Activated naive CD8-positive, alpha-beta T cell treated with anti-CD3 and anti-CD28 coated beads, Interleukin-2, amount 10 ng/mL, durations not matched to agents 7 days and 5 days (primary cell): ENCODE measurements at regions not wholly inside any gene's neighbourhood (a gene's known extent, or its start where the extent isn't known, plus 50 kb on each side); places are given as distances from the start of the nearest gene placed in this dataset.

Source experiments
- ATAC-seq: fragments of 150-1000 bp; cut with Tn5 transposase; one replicate; pipeline ENCODE4 v1.10.0; 2021; ENCODE audit warnings: low read depth, moderate library complexity
- POLR2A ChIA-PET: fragments of 350-600 bp; sonication (Branson Sonifier 250); formaldehyde crosslinking; loops from one replicate; lab custom pipeline; 2021; ENCODE audit warnings: antibody characterized with exemption; lab: Charles Lee
- DNase-seq: peaks from one replicate; pipeline ENCODE4 v3.0.0; 2021
- H3K27ac Mint-ChIP-seq: one replicate; pipeline ENCODE4 v1.8.0; 2022; ENCODE audit warnings: mild to moderate bottlenecking, mixed read lengths
- H3K27me3 Mint-ChIP-seq: one replicate; pipeline ENCODE4 v1.8.0; 2022; ENCODE audit warnings: mild to moderate bottlenecking, moderate library complexity, mixed read lengths
- H3K36me3 Mint-ChIP-seq: one replicate; pipeline ENCODE4 v1.8.0; 2021; ENCODE audit warnings: mild to moderate bottlenecking, mixed read lengths
- H3K4me1 Mint-ChIP-seq: one replicate; pipeline ENCODE4 v1.8.0; 2021; ENCODE audit warnings: mixed read lengths
- H3K4me3 Mint-ChIP-seq: one replicate; pipeline ENCODE4 v1.8.0; 2022; ENCODE audit warnings: mild to moderate bottlenecking, moderate library complexity, mixed read lengths
- H3K9me3 Mint-ChIP-seq: one replicate; pipeline ENCODE4 v1.8.0; 2021; ENCODE audit warnings: mixed read lengths

GRCh38 chr6:71107911-71108420 is 151.1 kb upstream of the B3GAT2 start:
- ATAC-seq: no peak
- peaks cover 17% of the 10 kb centered on the region for H3K27me3 Mint-ChIP-seq
- no peak overlapping the region for H3K4me3 Mint-ChIP-seq
- H3K9me3 Mint-ChIP-seq: no peaks in the 10 kb centered on the region
- H3K36me3 Mint-ChIP-seq: no peaks in the 10 kb centered on the region
- POLR2A ChIA-PET: no interaction called here
- DNase-seq: no peak
- no peaks in the 10 kb centered on the region for H3K4me1 Mint-ChIP-seq
- H3K27ac Mint-ChIP-seq: no peak overlapping the region

DNA sequence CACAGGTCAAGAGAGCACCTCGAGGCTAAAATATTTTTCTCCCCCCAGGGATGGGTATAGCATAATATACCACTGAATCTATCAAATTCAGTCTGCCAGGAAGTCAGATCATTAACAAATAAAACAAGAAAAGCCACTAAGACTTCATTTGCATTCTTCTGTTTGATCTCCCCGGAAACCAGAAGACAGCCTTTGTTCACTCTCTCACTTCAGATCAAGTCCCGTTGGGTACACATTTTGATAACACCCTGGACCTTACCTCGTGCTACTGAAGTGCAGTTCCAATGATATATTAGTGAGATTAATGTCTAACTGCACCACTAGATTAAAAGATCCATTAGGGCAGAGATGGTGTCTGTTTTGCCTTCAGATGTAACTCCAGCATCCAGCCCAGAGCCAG is 157.7 kb upstream of the B3GAT2 start:
- DNase-seq (no peak), ATAC-seq (no peak)
- H3K4me3 Mint-ChIP-seq: no peak overlapping the region
- H3K27me3 Mint-ChIP-seq: peaks cover 2% of the 10 kb centered on the region
- H3K9me3 Mint-ChIP-seq: no peaks in the 10 kb centered on the region
- H3K36me3 Mint-ChIP-seq: no peaks in the 10 kb centered on the region
- no peak overlapping the region for H3K27ac Mint-ChIP-seq
- POLR2A ChIA-PET: no interaction called here
- no peaks in the 10 kb centered on the region for H3K4me1 Mint-ChIP-seq

- POLR2A ChIA-PET: no interaction called here
- Mint-ChIP-seq H3K27me3 (peaks cover 2% of the 10 kb centered on the region), H3K4me3 (no peak overlapping the region), H3K36me3 (no peaks in the 10 kb centered on the region), H3K9me3 (no peaks in the 10 kb centered on the region), H3K4me1 (no peaks in the 10 kb centered on the region), H3K27ac (no peak overlapping the region)
- ATAC-seq: no peak
- DNase-seq: no peak
Measured at GRCh38 chr6:71114986-71115385, 158.1 kb upstream of the B3GAT2 start.

- Mint-ChIP-seq H3K27me3 (no peaks in the 10 kb centered on the region), H3K9me3 (no peaks in the 10 kb centered on the region), H3K4me3 (no peak overlapping the region), H3K4me1 (no peaks in the 10 kb centered on the region), H3K27ac (no peak overlapping the region), H3K36me3 (no peaks in the 10 kb centered on the region)
- POLR2A ChIA-PET: no interaction called here
- DNase-seq (no peak), ATAC-seq (no peak)
Measured at GRCh38 chr6:71119560-71119959, 162.7 kb upstream of the B3GAT2 start.

DNA sequence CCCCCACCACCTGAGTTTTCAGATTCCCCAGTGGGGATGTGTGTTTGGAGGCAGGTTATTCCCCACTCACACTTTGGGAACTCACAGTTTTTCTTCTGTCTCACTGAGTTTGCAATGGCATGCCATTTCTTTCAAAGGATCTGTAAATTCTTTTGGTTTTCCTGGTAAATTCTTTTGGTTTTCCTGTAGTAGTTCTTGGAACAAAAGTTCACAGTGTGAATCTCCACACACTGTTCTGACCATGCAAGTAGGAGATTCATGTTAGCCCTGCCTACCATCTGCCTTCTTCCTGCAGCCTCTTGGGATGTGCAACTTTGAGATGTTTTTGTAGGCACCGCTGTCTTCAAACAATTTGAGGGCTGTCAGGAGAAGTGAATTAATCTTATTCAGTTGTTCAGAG is 165.6 kb upstream of the OGFRL1 start:
- no peak for ATAC-seq
- no peak overlapping the region for H3K4me3 Mint-ChIP-seq
- no peaks in the 10 kb centered on the region for H3K9me3 Mint-ChIP-seq
- no peaks in the 10 kb centered on the region for H3K27me3 Mint-ChIP-seq
- H3K36me3 Mint-ChIP-seq: no peaks in the 10 kb centered on the region
- POLR2A ChIA-PET: no interaction called here
- H3K4me1 Mint-ChIP-seq: no peaks in the 10 kb centered on the region
- H3K27ac Mint-ChIP-seq: no peak overlapping the region
- DNase-seq: no peak

- H3K27me3 Mint-ChIP-seq: no peaks in the 10 kb centered on the region
- H3K4me3 Mint-ChIP-seq: no peak overlapping the region
- H3K36me3 Mint-ChIP-seq: no peaks in the 10 kb centered on the region
- no peaks in the 10 kb centered on the region for H3K4me1 Mint-ChIP-seq
- H3K27ac Mint-ChIP-seq: no peak overlapping the region
- ATAC-seq: no peak
- POLR2A ChIA-PET: no interaction called here
- DNase-seq: no peak
- no peaks in the 10 kb centered on the region for H3K9me3 Mint-ChIP-seq
Measured at GRCh38 chr6:71124340-71124739, 164.3 kb upstream of the OGFRL1 start.

DNA sequence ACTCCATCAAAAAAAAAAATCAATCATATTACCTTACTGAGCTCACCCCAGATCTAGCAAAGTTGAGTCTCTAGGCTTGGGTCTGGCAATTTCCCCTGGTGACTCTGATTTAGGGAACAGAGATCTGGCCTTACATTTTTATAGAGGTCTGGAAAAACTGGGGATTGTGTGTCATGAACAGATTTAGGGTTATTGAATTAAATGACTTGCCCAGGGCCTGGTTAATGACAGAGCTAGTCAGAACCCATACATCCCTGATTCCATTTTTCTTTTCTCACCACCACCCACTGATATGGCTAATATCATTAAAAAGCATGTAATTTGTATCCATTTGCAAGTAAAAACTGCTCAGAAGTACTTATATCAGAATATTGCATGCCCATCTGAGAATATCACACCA is 163.4 kb upstream of the OGFRL1 start:
- H3K36me3 Mint-ChIP-seq: no peaks in the 10 kb centered on the region
- no peak overlapping the region for H3K4me3 Mint-ChIP-seq
- ATAC-seq (no peak), DNase-seq (no peak)
- no peaks in the 10 kb centered on the region for H3K27me3 Mint-ChIP-seq
- POLR2A ChIA-PET: no interaction called here
- H3K27ac Mint-ChIP-seq: no peak overlapping the region
- no peaks in the 10 kb centered on the region for H3K9me3 Mint-ChIP-seq
- no peaks in the 10 kb centered on the region for H3K4me1 Mint-ChIP-seq

- no peaks in the 10 kb centered on the region for H3K27me3 Mint-ChIP-seq
- H3K4me1 Mint-ChIP-seq: no peaks in the 10 kb centered on the region
- H3K36me3 Mint-ChIP-seq: no peaks in the 10 kb centered on the region
- no peak overlapping the region for H3K27ac Mint-ChIP-seq
- no peak overlapping the region for H3K4me3 Mint-ChIP-seq
- ATAC-seq: no peak
- POLR2A ChIA-PET: no interaction called here
- no peaks in the 10 kb centered on the region for H3K9me3 Mint-ChIP-seq
- DNase-seq: no peak
Measured at GRCh38 chr6:71126506-71126905, 162.1 kb upstream of the OGFRL1 start.

GRCh38 chr6:71127374-71127773 is 161.2 kb upstream of the OGFRL1 start:
- Mint-ChIP-seq H3K27ac (no peak overlapping the region), H3K9me3 (no peaks in the 10 kb centered on the region), H3K36me3 (no peaks in the 10 kb centered on the region), H3K27me3 (no peaks in the 10 kb centered on the region), H3K4me3 (no peak overlapping the region), H3K4me1 (no peaks in the 10 kb centered on the region)
- ATAC-seq (no peak), DNase-seq (no peak)
- POLR2A ChIA-PET: no interaction called here

DNA sequence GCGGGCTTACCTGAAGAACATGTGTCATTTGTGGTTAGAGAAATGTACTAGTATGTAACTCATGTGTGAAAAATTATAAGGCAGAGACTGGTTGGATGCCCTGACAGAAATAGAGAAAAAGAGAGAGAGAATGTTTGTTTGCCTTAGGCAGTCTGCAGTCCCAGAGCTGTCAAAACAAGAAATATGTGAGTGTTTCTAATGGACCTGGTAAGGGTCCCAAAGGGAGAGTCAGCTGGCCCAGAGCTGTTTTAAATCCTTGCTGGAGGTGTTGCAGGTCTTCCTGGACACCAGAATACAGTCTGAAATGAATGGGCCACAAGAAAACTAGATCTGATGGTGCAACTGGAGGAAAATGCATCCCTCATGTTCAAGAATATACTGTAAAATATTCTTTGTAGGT is 158.3 kb upstream of the OGFRL1 start:
- H3K9me3 Mint-ChIP-seq: no peaks in the 10 kb centered on the region
- H3K4me3 Mint-ChIP-seq: no peak overlapping the region
- no peaks in the 10 kb centered on the region for H3K27me3 Mint-ChIP-seq
- ATAC-seq (no peak), DNase-seq (no peak)
- H3K4me1 Mint-ChIP-seq: no peaks in the 10 kb centered on the region
- H3K36me3 Mint-ChIP-seq: no peaks in the 10 kb centered on the region
- POLR2A ChIA-PET: no interaction called here
- no peak overlapping the region for H3K27ac Mint-ChIP-seq

GRCh38 chr6:71134929-71135642 is 153.5 kb upstream of the OGFRL1 start:
- H3K4me1 Mint-ChIP-seq: no peaks in the 10 kb centered on the region
- H3K4me3 Mint-ChIP-seq: no peak overlapping the region
- no peaks in the 10 kb centered on the region for H3K9me3 Mint-ChIP-seq
- H3K36me3 Mint-ChIP-seq: no peaks in the 10 kb centered on the region
- ATAC-seq (no peak), DNase-seq (no peak)
- no peaks in the 10 kb centered on the region for H3K27me3 Mint-ChIP-seq
- POLR2A ChIA-PET: no interaction called here
- H3K27ac Mint-ChIP-seq: no peak overlapping the region

- H3K27me3 Mint-ChIP-seq: no peaks in the 10 kb centered on the region
- no peaks in the 10 kb centered on the region for H3K36me3 Mint-ChIP-seq
- H3K4me3 Mint-ChIP-seq: no peak overlapping the region
- DNase-seq: no peak
- H3K4me1 Mint-ChIP-seq: no peaks in the 10 kb centered on the region
- H3K9me3 Mint-ChIP-seq: peaks cover 2% of the 10 kb centered on the region
- H3K27ac Mint-ChIP-seq: no peak overlapping the region
- POLR2A ChIA-PET: no interaction called here
- no peak for ATAC-seq
Measured at GRCh38 chr6:71137973-71138372, 150.6 kb upstream of the OGFRL1 start.

GRCh38 chr6:71138376-71138775 is 150.2 kb upstream of the OGFRL1 start:
- H3K36me3 Mint-ChIP-seq: no peaks in the 10 kb centered on the region
- ATAC-seq: no peak
- POLR2A ChIA-PET: no interaction called here
- no peak for DNase-seq
- H3K27me3 Mint-ChIP-seq: no peaks in the 10 kb centered on the region
- H3K27ac Mint-ChIP-seq: no peak overlapping the region
- no peak overlapping the region for H3K4me3 Mint-ChIP-seq
- no peaks in the 10 kb centered on the region for H3K4me1 Mint-ChIP-seq
- H3K9me3 Mint-ChIP-seq: peaks cover 2% of the 10 kb centered on the region

DNA sequence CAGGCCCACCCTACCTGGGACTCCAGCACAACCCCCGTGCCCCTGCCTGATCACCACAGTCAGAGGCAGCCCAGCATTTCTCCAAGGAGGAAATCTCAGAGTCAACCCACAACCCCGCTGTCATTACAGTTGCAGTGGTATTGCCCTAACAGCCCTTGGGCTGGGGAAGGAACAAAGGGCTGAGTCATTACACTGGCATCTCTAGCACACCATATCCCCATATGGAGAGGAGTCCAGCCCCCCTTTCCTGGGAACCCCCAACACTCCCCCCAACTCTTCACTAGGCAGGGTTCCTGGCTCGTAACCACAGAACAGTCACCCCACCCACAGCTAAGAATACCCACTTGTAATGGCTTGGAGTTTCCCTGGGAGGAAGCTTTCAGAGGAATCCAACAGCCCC is 149.4 kb upstream of the OGFRL1 start:
- ATAC-seq: no peak
- H3K27ac Mint-ChIP-seq: no peak overlapping the region
- POLR2A ChIA-PET: no interaction called here

More for the DNA sequence above, 149.4 kb upstream of the OGFRL1 start:
- no peak for DNase-seq
- Mint-ChIP-seq H3K4me3 (no peak overlapping the region), H3K9me3 (peaks cover 2% of the 10 kb centered on the region), H3K4me1 (no peaks in the 10 kb centered on the region), H3K36me3 (no peaks in the 10 kb centered on the region), H3K27me3 (no peaks in the 10 kb centered on the region)
